K562 (cell line): ENCODE measurements at regions not wholly inside any gene's neighbourhood (a gene's known extent, or its start where the extent isn't known, plus 50 kb on each side); places are given as distances from the start of the nearest gene placed in this dataset.

ENCODE experiments used
- CEBPZ ChIP-seq: fragments of 150-350 bp; IDR thresholded peaks from 2 replicates; pipeline ENCODE4 v1.6.1; 2014; ENCODE audit warnings: low read depth, mild to moderate bottlenecking, low read length, borderline replicate concordance
- CGGBP1 ChIP-seq: fragments of 250-450 bp; sonication (Bioruptor Pico); IDR thresholded peaks from 2 replicates; pipeline ENCODE4 v1.9.0; 2021; ENCODE audit warnings: mild to moderate bottlenecking
- CTCF ChIP-seq, 3 experiments: IDR thresholded peaks in 2 of 3; conservative IDR thresholded peaks in 1 of 3; 2 replicates each; pipeline ENCODE4 v1.5.1; 2011 to 2012; ENCODE audit warnings: low read length in 3 of 3, mild to moderate bottlenecking in 3 of 3, control low read depth in 2 of 3, improper control_type of control experiment in 1 of 3, inconsistent platforms in 1 of 3, low read depth in 1 of 3, mixed read lengths in 1 of 3, moderate library complexity in 1 of 3; ENCODE audit not compliant: insufficient read depth in 2 of 3
- EHMT2 ChIP-seq: fragments of 450-650 bp; IDR thresholded peaks from 2 replicates; pipeline ENCODE4 v1.6.1; 2018; ENCODE audit warnings: antibody characterized with exemption
- FOS ChIP-seq: IDR thresholded peaks from 3 replicates; pipeline ENCODE4 v1.6.1; 2011; ENCODE audit not compliant: insufficient read length; ENCODE audit errors: extremely low read depth
- MED1 ChIP-seq: sonication (generic); formaldehyde crosslinking; IDR thresholded peaks from 2 replicates; pipeline ENCODE4 v1.8.1; 2023; ENCODE audit warnings: missing genetic modification reagents, borderline replicate concordance
- SAFB2 ChIP-seq: fragments of 200-400 bp; formaldehyde crosslinking; IDR thresholded peaks from 2 replicates; pipeline ENCODE4 v1.6.1; 2018; ENCODE audit warnings: borderline replicate concordance, low read length, low read depth, moderate library complexity; ENCODE audit not compliant: severe bottlenecking
- ZBTB33 ChIP-seq: sonication (generic); formaldehyde crosslinking; IDR thresholded peaks from 2 replicates; pipeline ENCODE4 v1.8.1; 2023; ENCODE audit warnings: mild to moderate bottlenecking, missing genetic modification reagents
- ZNF449 ChIP-seq: fragments of 250-450 bp; sonication (Bioruptor Pico); IDR thresholded peaks from 2 replicates; pipeline ENCODE4 v1.8.0; 2022; ENCODE audit warnings: moderate library complexity, mild to moderate bottlenecking, inconsistent platforms

- no peak for TF ChIP-seq FOS
- TF ChIP-seq ZBTB33, result no peak
- TF ChIP-seq CGGBP1, result no peak
- TF ChIP-seq MED1 (CRISPR knock-in tag), result no peak
- TF ChIP-seq EHMT2, result no peak
- TF ChIP-seq SAFB2, result no peak
- TF ChIP-seq CEBPZ, result no peak
- no peak for TF ChIP-seq CTCF (IDR thresholded peaks at IDR 0.05 in 2 of 3, conservative IDR thresholded peaks at IDR 0.05 in 1 of 3; ENCODE audit: insufficient read depth in 2 of 3, low read depth in 1 of 3, low read length in 3 of 3)
- TF ChIP-seq ZNF449 (CRISPR knock-in tag), result no peak
These were observed 188.7 kb downstream of the EMX2 start for GRCh38 chr10:117731121-117731791.
